Right lobe of liver (tissue), 6 donors: ENCODE measurements at regions not wholly inside any gene's neighbourhood (a gene's known extent, or its start where the extent isn't known, plus 50 kb on each side); places are given as distances from the start of the nearest gene placed in this dataset.

ENCODE experiments used
- ATAC-seq, 4 donors: fragments of 200-7000 bp; cut with Tn5 transposase; one replicate each; pipeline ENCODE4 v1.9.1; 2020; ENCODE audit warnings: mild to moderate bottlenecking in 4 of 4, moderate library complexity in 4 of 4
- DNase-seq, 3 donors: peaks; one replicate each; pipeline ENCODE4 v3.0.0-alpha.2; 2020
- H3K27ac ChIP-seq, 3 donors: fragments of 200-600 bp; one replicate each; pipeline ENCODE4 v1.8.0; 2022
- H3K27me3 ChIP-seq, 2 donors: fragments of 200-600 bp; one replicate each; pipeline ENCODE4 v1.8.0; 2022
- H3K36me3 ChIP-seq, 4 donors: fragments of 200-600 bp; sonication (generic) in 1 of 4; one replicate each; pipeline versions ENCODE4 v1.5.1 to v1.8.0; 2017 to 2022; ENCODE audit warnings: control low read depth in 1 of 4
- H3K4me1 ChIP-seq, 4 donors: fragments of 200-600 bp; sonication (generic) in 1 of 4; one replicate each; pipeline versions ENCODE4 v1.5.1 to v1.8.0; 2017 to 2022; ENCODE audit warnings: control low read depth in 1 of 4
- H3K4me3 ChIP-seq, 3 donors: fragments of 200-600 bp; one replicate each; pipeline ENCODE4 v1.8.0; 2022
- H3K9me3 ChIP-seq, 4 donors: fragments of 200-600 bp; sonication (generic) in 1 of 4; one replicate each; pipeline versions ENCODE4 v1.5.1 to v1.8.0; 2017 to 2022; ENCODE audit warnings: control low read depth in 1 of 4
- CTCF ChIP-seq, 4 donors: fragments of 200-600 bp in 3 of 4; fragments of 450-650 bp in 1 of 4; IDR thresholded peaks; one replicate each; pipeline versions ENCODE4 v1.5.1 to v1.8.0; 2016 to 2022; ENCODE audit warnings: antibody characterized with exemption in 4 of 4, mild to moderate bottlenecking in 2 of 4
- POLR2A ChIP-seq: fragments of 450-650 bp; IDR thresholded peaks from one replicate; pipeline ENCODE4 v1.6.1; 2017; ENCODE audit warnings: antibody characterized with exemption, mild to moderate bottlenecking
- whole genome bisulfite sequencing: methylation state at CpG from one replicate; pipeline ENCODE4 v1.1.6; 2018; ENCODE audit warnings: low coverage, low lambda C conversion rate; ENCODE audit not compliant: insufficient coverage; ENCODE audit errors: missing lambda C conversion rate; 5-methylcytosine and 5-hydroxymethylcytosine counted together
- intact Hi-C, 2 donors: fragments of 100-400 bp; cut with DNase I; formaldehyde crosslinking; loops; one replicate each; pipeline versions ENCODE4 v1.11.2 to v1.14.1; 2022
- donor health status: DM: no; HTN: yes; CAD: no.
- donor health status: DM: no; HTN: no; CAD: no.
- donor health status: DM: no; HTN: no; CAD: no.
- donor health status: DM: no; HTN: yes; CAD: no.
- donor health status: DM: no; HTN: yes; CAD: no.

DNA sequence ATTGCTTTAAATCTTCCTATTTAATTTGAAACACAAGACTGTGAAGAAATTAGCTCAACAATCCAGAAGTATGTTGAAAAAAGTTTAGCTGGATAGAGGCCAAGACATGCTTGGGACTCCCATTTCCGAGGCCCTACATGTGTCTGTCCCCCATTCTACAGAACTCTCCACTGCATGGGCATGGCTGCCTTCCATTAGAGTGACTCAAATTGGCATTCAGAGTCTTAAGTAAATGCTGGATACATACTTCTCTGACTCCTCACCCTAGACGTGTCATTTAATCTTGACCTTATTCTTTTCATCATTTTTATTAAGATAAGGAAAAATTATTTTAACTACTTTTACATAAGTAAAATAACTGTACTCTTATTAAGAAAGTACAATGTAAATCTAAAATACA, 530.4 kb upstream of the CDH9 start:
- DNase-seq = no peak
- 42% methylated on average over 2 of the region's 2 CpGs for WGBS
- intact Hi-C loops = no loop called here
- TF ChIP-seq CTCF (IDR thresholded peaks at IDR 0.05) (no peak), POLR2A (no peak)
- Histone ChIP-seq H3K27me3 (no peaks in the 10 kb centered on the region), H3K27ac (no peak overlapping the region), H3K36me3 (no peaks in the 10 kb centered on the region), H3K4me3 (no peak overlapping the region), H3K4me1 (no peaks in the 10 kb centered on the region), H3K9me3 (no peaks in the 10 kb centered on the region)
- ATAC-seq = no peak

GRCh38 chr5:27561408-27561807, 523.0 kb upstream of the CDH9 start:
- 70% methylated on average over 11 of the region's 16 CpGs for WGBS
- TF ChIP-seq CTCF (IDR thresholded peaks at IDR 0.05) (no peak), POLR2A (no peak)

DNA sequence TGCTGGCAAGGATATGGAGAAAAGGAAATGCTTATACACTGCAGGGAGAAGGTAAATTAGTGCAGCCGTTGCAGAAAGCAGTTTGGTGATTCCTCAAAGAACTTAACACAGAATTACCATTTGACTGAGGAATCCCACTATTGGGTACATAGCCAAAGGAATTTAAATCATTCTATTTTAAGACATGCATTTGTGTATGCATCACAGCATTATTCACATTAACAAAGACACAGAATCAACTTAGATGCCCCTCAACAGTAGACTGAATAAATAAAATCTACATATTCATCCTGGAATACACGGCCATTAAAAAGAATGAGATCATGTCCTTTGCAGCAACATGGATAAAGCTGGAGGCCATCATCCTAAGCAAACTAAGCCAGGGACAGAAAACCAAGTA, 510.1 kb upstream of the CDH9 start:
- no peaks in the 10 kb centered on the region for H3K9me3 ChIP-seq
- H3K4me3 ChIP-seq = no peak overlapping the region
- intact Hi-C loops = no loop called here
- DNase-seq (no peak), ATAC-seq (no peak)
- 28% methylated on average over 2 of the region's 2 CpGs for WGBS
- TF ChIP-seq POLR2A (no peak), CTCF (IDR thresholded peaks at IDR 0.05) (no peak)
- no peaks in the 10 kb centered on the region for H3K4me1 ChIP-seq
- H3K36me3 ChIP-seq = no peaks in the 10 kb centered on the region
- H3K27me3 ChIP-seq = no peaks in the 10 kb centered on the region
- H3K27ac ChIP-seq = no peak overlapping the region

More at GRCh38 chr5:27561408-27561807, 523.0 kb upstream of the CDH9 start:
- Histone ChIP-seq H3K4me1 (no peaks in the 10 kb centered on the region), H3K27ac (no peak overlapping the region), H3K36me3 (no peaks in the 10 kb centered on the region), H3K9me3 (no peaks in the 10 kb centered on the region), H3K4me3 (no peak overlapping the region), H3K27me3 (no peaks in the 10 kb centered on the region)
- DNase-seq (peak in 1 of 3 donors; percentile 28), ATAC-seq (no peak)
- intact Hi-C loops = no loop called here

GRCh38 chr5:27535031-27535557, 496.7 kb upstream of the CDH9 start:
- H3K4me1 ChIP-seq = no peaks in the 10 kb centered on the region
- H3K9me3 ChIP-seq = no peaks in the 10 kb centered on the region
- intact Hi-C loops = no loop called here
- ATAC-seq (no peak), DNase-seq (no peak)
- H3K27ac ChIP-seq = no peak overlapping the region
- TF ChIP-seq POLR2A (no peak), CTCF (IDR thresholded peaks at IDR 0.05) (no peak)
- no peak overlapping the region for H3K4me3 ChIP-seq
- no peaks in the 10 kb centered on the region for H3K36me3 ChIP-seq
- H3K27me3 ChIP-seq = no peaks in the 10 kb centered on the region

DNA sequence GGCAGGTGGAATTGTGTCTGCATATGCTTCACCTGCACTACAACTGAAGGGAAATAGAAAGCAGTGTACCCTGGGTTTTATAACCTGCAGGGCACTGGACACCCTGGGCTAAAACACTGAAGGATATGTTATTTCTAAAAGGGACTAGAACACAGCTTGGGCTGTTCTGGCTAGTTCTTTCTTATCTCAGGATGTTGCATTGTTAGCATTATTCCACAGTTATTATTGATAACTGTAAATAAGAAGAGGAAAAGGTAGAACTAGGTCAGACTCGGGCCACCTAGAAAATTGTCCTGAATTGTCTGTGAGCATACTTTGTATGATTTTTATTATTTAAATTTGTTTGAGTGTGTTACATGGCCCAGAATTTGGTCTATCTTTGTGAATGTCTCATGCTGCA, 493.9 kb upstream of the CDH9 start:
- TF ChIP-seq CTCF (IDR thresholded peaks at IDR 0.05) (no peak), POLR2A (no peak)
- no peak for DNase-seq
- Histone ChIP-seq H3K36me3 (no peaks in the 10 kb centered on the region), H3K9me3 (no peaks in the 10 kb centered on the region), H3K27me3 (no peaks in the 10 kb centered on the region), H3K4me1 (no peaks in the 10 kb centered on the region), H3K27ac (no peak overlapping the region), H3K4me3 (no peak overlapping the region)
- no peak for ATAC-seq
- WGBS = 22% methylated on average over 1 of the region's 1 CpG
- intact Hi-C loops = no loop called here
